Sigmoid colon (tissue), 6 donors: ENCODE measurements at regions not wholly inside any gene's neighbourhood (a gene's known extent, or its start where the extent isn't known, plus 50 kb on each side); places are given as distances from the start of the nearest gene placed in this dataset.
A peak's percentile ranks its signal among the peaks of the same experiment; 100 is the strongest.

Experiments
- DNase-seq: peaks from one replicate; pipeline ENCODE4 v3.0.0-alpha.2; 2019
- H3K27ac ChIP-seq, 4 donors: fragments of 200-600 bp; sonication (generic); one replicate each; pipeline ENCODE4 v1.5.1; 2016 to 2019; ENCODE audit warnings: mild to moderate bottlenecking in 1 of 4
- H3K27me3 ChIP-seq, 3 donors: fragments of 200-600 bp; sonication (generic); one replicate each; pipeline ENCODE4 v1.5.1; 2019; ENCODE audit warnings: mild to moderate bottlenecking in 1 of 3
- H3K36me3 ChIP-seq, 4 donors: fragments of 200-600 bp; sonication (generic); one replicate each; pipeline ENCODE4 v1.5.1; 2016 to 2019
- H3K4me1 ChIP-seq, 4 donors: fragments of 200-600 bp; sonication (generic); one replicate each; pipeline ENCODE4 v1.5.1; 2017 to 2019
- H3K4me3 ChIP-seq, 4 donors: fragments of 200-600 bp; sonication (generic); one replicate each; pipeline ENCODE4 v1.5.1; 2017 to 2019; ENCODE audit warnings: mild to moderate bottlenecking in 2 of 4, moderate library complexity in 1 of 4
- H3K9me3 ChIP-seq, 4 donors: fragments of 200-600 bp in 3 of 4; sonication (generic) in 3 of 4; one replicate each; pipeline versions ENCODE4 v1.5.1 to v1.6.1; 2013 to 2019
- EP300 ChIP-seq, 4 donors: sonication (generic); formaldehyde crosslinking; IDR thresholded peaks; one replicate each; pipeline ENCODE4 v1.6.1; 2017; ENCODE audit warnings: antibody characterized with exemption in 4 of 4
- POLR2A ChIP-seq, 2 donors: fragments of 450-650 bp; IDR thresholded peaks; one replicate each; pipeline ENCODE4 v1.6.1; 2016; ENCODE audit warnings: antibody characterized with exemption in 2 of 2, mild to moderate bottlenecking in 2 of 2, moderate library complexity in 2 of 2
- POLR2AphosphoS5 ChIP-seq, 4 donors: sonication (generic); formaldehyde crosslinking; IDR thresholded peaks; one replicate each; pipeline ENCODE4 v1.6.1; 2017; ENCODE audit warnings: antibody characterized with exemption in 4 of 4
- WGBS, 2 donors: extraction: QIAGEN DNeasy Blood & Tissue Kit; methylation state at CpG; one replicate each; pipeline ENCODE4 v1.1.7; 2013; 5-methylcytosine and 5-hydroxymethylcytosine counted together
- intact Hi-C: fragments of 100-400 bp; cut with DNase I; formaldehyde crosslinking; loops from one replicate; pipeline ENCODE4 v1.15.1; 2023
- TF ChIP-seq, protein P1 (sequence below), 4 experiments: fragments of 450-650 bp in 3 of 4; fragments of 200-600 bp in 1 of 4; IDR thresholded peaks; one replicate each; pipeline ENCODE4 v1.5.1; 2016 to 2019; ENCODE audit warnings: antibody characterized with exemption in 4 of 4, mild to moderate bottlenecking in 3 of 4, moderate library complexity in 2 of 4
- donor health status: healthy with polysubstance abuse.
- donor health status: healthy.

DNA sequence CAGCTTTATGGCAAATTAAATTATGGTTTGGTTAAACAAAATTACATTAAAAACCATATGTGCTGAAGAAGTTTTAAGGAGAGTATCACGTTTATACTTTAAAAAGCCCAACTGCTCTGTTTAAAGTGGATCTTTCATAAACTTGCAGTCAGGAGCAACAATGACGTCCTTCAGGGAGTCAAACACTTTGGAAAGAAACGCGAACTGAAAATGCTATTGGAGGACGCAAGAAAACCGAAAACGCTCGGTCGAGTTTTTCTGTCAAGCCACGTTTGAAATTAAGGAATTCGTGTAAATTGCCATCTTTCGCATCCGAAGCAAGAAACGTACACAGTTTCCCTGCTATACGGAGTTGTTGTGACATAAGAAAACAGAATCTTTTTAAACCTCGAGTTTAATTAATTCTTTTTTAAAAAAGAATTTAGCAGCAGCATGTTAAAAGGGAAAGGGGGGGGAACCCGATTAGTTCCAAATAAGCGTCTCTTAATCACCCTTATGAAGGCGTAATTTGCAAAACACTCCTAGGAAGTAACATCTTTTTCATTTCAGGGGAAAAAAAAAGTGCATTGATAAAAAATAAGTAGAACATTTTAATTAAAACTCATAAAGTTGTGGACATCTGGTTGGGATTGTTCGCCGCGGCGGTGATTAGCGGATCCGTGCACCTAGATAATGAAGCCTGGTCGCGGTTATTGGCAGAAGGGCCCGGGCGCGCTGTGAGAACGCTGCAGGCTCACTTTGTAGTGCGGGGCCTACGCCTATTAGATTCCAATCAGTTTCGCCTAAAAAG, 295.4 kb downstream of the TFAP2C start:
- no peak for TF ChIP-seq POLR2A (IDR thresholded peaks at IDR 0.05)
- TF ChIP-seq EP300 (IDR thresholded peaks at IDR 0.05), result no peak
- TF ChIP-seq, protein P1, sequence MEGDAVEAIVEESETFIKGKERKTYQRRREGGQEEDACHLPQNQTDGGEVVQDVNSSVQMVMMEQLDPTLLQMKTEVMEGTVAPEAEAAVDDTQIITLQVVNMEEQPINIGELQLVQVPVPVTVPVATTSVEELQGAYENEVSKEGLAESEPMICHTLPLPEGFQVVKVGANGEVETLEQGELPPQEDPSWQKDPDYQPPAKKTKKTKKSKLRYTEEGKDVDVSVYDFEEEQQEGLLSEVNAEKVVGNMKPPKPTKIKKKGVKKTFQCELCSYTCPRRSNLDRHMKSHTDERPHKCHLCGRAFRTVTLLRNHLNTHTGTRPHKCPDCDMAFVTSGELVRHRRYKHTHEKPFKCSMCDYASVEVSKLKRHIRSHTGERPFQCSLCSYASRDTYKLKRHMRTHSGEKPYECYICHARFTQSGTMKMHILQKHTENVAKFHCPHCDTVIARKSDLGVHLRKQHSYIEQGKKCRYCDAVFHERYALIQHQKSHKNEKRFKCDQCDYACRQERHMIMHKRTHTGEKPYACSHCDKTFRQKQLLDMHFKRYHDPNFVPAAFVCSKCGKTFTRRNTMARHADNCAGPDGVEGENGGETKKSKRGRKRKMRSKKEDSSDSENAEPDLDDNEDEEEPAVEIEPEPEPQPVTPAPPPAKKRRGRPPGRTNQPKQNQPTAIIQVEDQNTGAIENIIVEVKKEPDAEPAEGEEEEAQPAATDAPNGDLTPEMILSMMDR (IDR thresholded peaks at IDR 0.05), result no peak
- TF ChIP-seq POLR2AphosphoS5 (IDR thresholded peaks at IDR 0.05), result no peak
- H3K4me3 ChIP-seq, result no peak overlapping the region
- peaks cover 3 to 79% (median 47%) of the 10 kb centered on the region in 3 donors for H3K27me3 ChIP-seq

DNA sequence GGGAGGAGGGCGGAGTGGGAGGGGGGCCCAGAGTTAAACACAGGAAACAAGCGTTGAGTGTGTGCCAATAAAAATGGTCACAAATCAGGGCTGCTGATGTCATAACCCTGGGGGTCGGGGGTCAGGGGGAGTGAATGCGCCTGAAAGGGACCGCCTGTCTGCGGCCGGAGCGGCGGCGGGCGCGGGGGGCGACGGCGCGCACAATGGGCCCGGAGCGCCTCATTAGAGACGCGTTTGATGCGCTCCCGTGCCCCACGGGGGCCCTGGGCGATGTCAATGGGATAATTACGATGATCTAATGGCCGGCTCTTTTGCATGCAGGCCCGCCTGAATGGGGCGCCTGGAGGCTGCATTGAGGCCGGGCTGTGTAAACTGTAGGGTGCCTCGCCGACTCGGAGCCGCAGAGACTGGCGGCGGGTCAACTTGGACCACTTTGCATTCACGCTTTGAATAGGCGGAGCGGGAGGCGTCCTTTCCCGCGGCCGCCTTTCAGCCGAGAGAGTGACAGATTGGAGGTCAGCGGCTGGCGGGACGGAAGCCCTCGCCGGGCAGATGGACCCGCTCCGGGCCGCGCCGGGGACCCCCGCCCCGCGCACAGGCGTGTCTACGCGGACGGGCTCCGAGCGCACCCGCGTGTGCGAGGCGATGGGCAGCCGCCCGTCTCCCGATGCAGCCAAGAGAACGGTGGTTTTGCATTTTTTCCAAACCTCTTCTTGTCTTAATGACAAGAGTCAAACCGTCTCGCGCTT, 296.1 kb downstream of the TFAP2C start:
- H3K27me3 ChIP-seq, result peaks cover 3 to 87% (median 47%) of the 10 kb centered on the region in 3 donors
- H3K36me3 ChIP-seq, result no peaks in the 10 kb centered on the region
- no peaks in the 10 kb centered on the region for H3K9me3 ChIP-seq
- TF ChIP-seq POLR2AphosphoS5 (IDR thresholded peaks at IDR 0.05) (no peak), POLR2A (IDR thresholded peaks at IDR 0.05) (no peak), EP300 (IDR thresholded peaks at IDR 0.05) (no peak)
- TF ChIP-seq, protein P1 (IDR thresholded peaks at IDR 0.05), result no peak
- peak; percentile 65 for DNase-seq
- peaks cover 0 to 14% (median 6%) of the 10 kb centered on the region in 4 donors for H3K4me1 ChIP-seq
- WGBS, 2 donors, result 4 to 8% methylated on average over 73 of the region's 73 CpGs
- peak overlapping the region; percentile 15 to 42 (median 30) for H3K4me3 ChIP-seq
- intact Hi-C loops, result loop anchor here (5.0 kb wide), 1 partner anchor 293 kb away; no protein-coding TSS in a partner anchor
- no peak overlapping the region for H3K27ac ChIP-seq

More for the DNA sequence above, 295.4 kb downstream of the TFAP2C start:
- intact Hi-C loops, result loop anchor here (5.0 kb wide), 1 partner anchor 292 kb away; no protein-coding TSS in a partner anchor
- no peaks in the 10 kb centered on the region for H3K36me3 ChIP-seq
- no peak overlapping the region for H3K27ac ChIP-seq
- H3K9me3 ChIP-seq, result no peaks in the 10 kb centered on the region
- DNase-seq, result peak; percentile 44
- peaks cover 0 to 14% (median 6%) of the 10 kb centered on the region in 4 donors for H3K4me1 ChIP-seq
- WGBS, 2 donors, result 13 to 26% methylated on average over 34 of the region's 34 CpGs

DNA sequence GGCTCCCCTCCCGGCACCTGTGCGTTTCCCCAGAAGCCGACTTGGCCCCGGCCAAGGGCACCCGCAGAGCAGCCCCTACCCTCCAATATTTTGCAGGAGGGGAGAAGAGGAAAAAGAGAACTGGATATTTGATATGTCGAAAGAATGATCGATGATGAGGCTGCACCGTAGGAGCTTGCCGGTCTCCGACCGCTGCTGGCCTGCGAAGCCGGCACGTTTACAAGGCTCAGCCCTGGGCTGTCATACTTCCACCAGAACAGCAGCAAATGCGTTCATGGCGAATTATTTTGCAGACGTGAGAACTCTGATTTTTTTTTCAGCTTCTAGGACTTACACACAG, 296.7 kb downstream of the TFAP2C start:
- no peak for TF ChIP-seq POLR2A (IDR thresholded peaks at IDR 0.05)
- peak overlapping the region; percentile 15 to 42 (median 30) for H3K4me3 ChIP-seq
- peak; percentile 49 for DNase-seq
- peaks cover 0 to 14% (median 6%) of the 10 kb centered on the region in 4 donors for H3K4me1 ChIP-seq
- peaks cover 3 to 92% (median 47%) of the 10 kb centered on the region in 3 donors for H3K27me3 ChIP-seq
- intact Hi-C loops, result loop anchor here (5.0 kb wide), 1 partner anchor 294 kb away; no protein-coding TSS in a partner anchor
- no peak overlapping the region for H3K27ac ChIP-seq
- no peaks in the 10 kb centered on the region for H3K36me3 ChIP-seq
- H3K9me3 ChIP-seq, result no peaks in the 10 kb centered on the region
- 4 to 8% methylated on average over 17 of the region's 17 CpGs for WGBS, 2 donors

DNA sequence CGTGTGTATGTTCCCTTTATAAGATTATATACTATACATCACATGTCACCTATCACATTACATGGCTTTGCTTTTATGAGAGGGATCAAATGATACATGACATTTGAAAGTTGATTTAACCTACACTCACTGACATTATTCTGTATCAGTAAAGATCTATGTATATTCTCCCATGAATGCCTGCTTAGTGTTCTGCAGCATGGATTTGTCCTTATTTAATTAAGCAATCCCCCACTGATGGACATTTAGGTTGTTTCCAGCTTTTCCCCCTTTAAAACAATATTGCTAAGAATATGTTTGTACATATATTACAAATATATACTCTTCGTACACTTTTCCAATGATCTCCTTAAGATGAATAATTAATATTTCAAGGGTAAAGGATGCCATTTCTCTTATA, 297.4 kb downstream of the TFAP2C start:
- intact Hi-C loops, result loop anchor here (5.0 kb wide), 1 partner anchor 294 kb away; no protein-coding TSS in a partner anchor
- WGBS, 2 donors, result 42 to 48% methylated on average over 2 of the region's 2 CpGs
- Histone ChIP-seq H3K9me3 (no peaks in the 10 kb centered on the region), H3K4me1 (peaks cover 0 to 14% (median 6%) of the 10 kb centered on the region in 4 donors), H3K27ac (no peak overlapping the region), H3K36me3 (no peaks in the 10 kb centered on the region), H3K27me3 (peaks cover 3 to 92% (median 47%) of the 10 kb centered on the region in 3 donors), H3K4me3 (no peak overlapping the region)
- TF ChIP-seq POLR2AphosphoS5 (IDR thresholded peaks at IDR 0.05) (no peak), EP300 (IDR thresholded peaks at IDR 0.05) (no peak), POLR2A (IDR thresholded peaks at IDR 0.05) (no peak)
- TF ChIP-seq, protein P1 (IDR thresholded peaks at IDR 0.05), result no peak
- DNase-seq, result no peak

DNA sequence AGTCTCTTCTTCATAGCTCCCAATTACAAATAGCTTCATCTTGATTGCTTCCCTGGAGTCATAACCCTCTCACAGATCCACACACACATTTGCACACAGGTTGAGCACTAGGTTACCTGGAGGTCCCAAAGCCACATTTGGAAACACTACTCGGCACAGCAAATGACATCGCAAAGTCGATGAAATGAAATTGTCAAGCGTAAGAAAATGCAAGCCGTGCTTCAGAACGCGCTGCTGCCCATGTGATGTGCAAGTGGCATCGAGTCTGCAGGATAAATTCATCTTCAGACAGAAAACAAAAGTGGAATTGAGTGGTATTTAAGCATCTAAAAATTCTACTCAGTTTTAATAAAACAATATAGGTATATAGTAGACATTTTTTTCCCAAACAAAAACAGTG, 298.0 kb downstream of the TFAP2C start:
- TF ChIP-seq, protein P1 (IDR thresholded peaks at IDR 0.05), result no peak
- TF ChIP-seq POLR2A (IDR thresholded peaks at IDR 0.05) (no peak), POLR2AphosphoS5 (IDR thresholded peaks at IDR 0.05) (no peak), EP300 (IDR thresholded peaks at IDR 0.05) (no peak)

More for the DNA sequence above, 298.0 kb downstream of the TFAP2C start:
- intact Hi-C loops, result loop anchor here (5.0 kb wide), 1 partner anchor 295 kb away; no protein-coding TSS in a partner anchor
- peak; percentile 24 for DNase-seq
- Histone ChIP-seq H3K4me1 (peaks cover 0 to 14% (median 6%) of the 10 kb centered on the region in 4 donors), H3K9me3 (no peaks in the 10 kb centered on the region), H3K36me3 (no peaks in the 10 kb centered on the region), H3K4me3 (no peak overlapping the region), H3K27ac (no peak overlapping the region), H3K27me3 (peaks cover 3 to 89% (median 47%) of the 10 kb centered on the region in 3 donors)
- 50 to 72% methylated on average over 8 of the region's 8 CpGs for WGBS, 2 donors
